Neural cell (in vitro differentiated cells): ENCODE measurements at regions not wholly inside any gene's neighbourhood (a gene's known extent, or its start where the extent isn't known, plus 50 kb on each side); places are given as distances from the start of the nearest gene placed in this dataset.

Experiments used
- H2AFZ ChIP-seq: fragments of 200-600, 300-800 bp; sonication (generic), shearing (Covaris generic); 2 replicates; pipeline ENCODE4 v1.6.0; 2014; ENCODE audit warnings: low read depth, mild to moderate bottlenecking, antibody characterized with exemption, low read length, moderate library complexity
- H3F3A ChIP-seq: fragments of 200-600 bp; shearing (Covaris generic); 2 replicates; pipeline ENCODE4 v1.6.1; 2016; ENCODE audit warnings: mild to moderate bottlenecking, moderate library complexity, mixed read lengths, antibody characterized with exemption, low read length; ENCODE audit not compliant: insufficient read depth, poor library complexity, severe bottlenecking
- H3K27ac ChIP-seq: fragments of 200-600, 300-800 bp; sonication (generic), shearing (Covaris generic); 2 replicates; pipeline ENCODE4 v1.5.1; 2014; ENCODE audit warnings: mild to moderate bottlenecking, low read length, moderate library complexity
- H3K27me3 ChIP-seq: fragments of 300-800, 200-600 bp; sonication (generic), shearing (Covaris generic); 2 replicates; pipeline ENCODE4 v1.6.0; 2014; ENCODE audit warnings: mild to moderate bottlenecking, low read depth, low read length, moderate library complexity; ENCODE audit not compliant: insufficient read depth
- H3K36me3 ChIP-seq: fragments of 300-800, 200-600 bp; sonication (generic), shearing (Covaris generic); 2 replicates; pipeline ENCODE4 v1.5.1; 2014; ENCODE audit warnings: mild to moderate bottlenecking, antibody characterized with exemption, low read length, moderate library complexity; ENCODE audit not compliant: insufficient read depth
- H3K4me2 ChIP-seq: fragments of 300-800, 200-600 bp; sonication (generic), shearing (Covaris generic); 2 replicates; pipeline ENCODE4 v1.6.0; 2014; ENCODE audit warnings: mild to moderate bottlenecking, low read length
- H3K4me3 ChIP-seq: fragments of 300-800, 200-600 bp; sonication (generic), shearing (Covaris generic); 2 replicates; pipeline ENCODE4 v1.5.1; 2014; ENCODE audit warnings: mild to moderate bottlenecking, low read length, moderate library complexity
- H3K79me2 ChIP-seq: fragments of 200-600 bp; shearing (Covaris generic); replicated peaks from 2 replicates; pipeline ENCODE4 v1.6.0; 2014; ENCODE audit warnings: mild to moderate bottlenecking, low read length, moderate library complexity; ENCODE audit not compliant: insufficient read depth
- H3K9ac ChIP-seq: fragments of 300-800, 200-600 bp; sonication (generic), shearing (Covaris generic); 2 replicates; pipeline ENCODE4 v1.6.1; 2016; ENCODE audit warnings: mild to moderate bottlenecking, low read length, mixed read lengths
- H3K9me2 ChIP-seq: fragments of 200-600 bp; shearing (Covaris generic); 2 replicates; pipeline ENCODE4 v1.6.1; 2016; ENCODE audit warnings: mild to moderate bottlenecking, low read length, mixed read lengths; ENCODE audit not compliant: insufficient read depth
- H3K9me3 ChIP-seq: fragments of 200-600, 300-800 bp; sonication (generic), shearing (Covaris generic); 2 replicates; pipeline ENCODE4 v1.6.1; 2016; ENCODE audit warnings: mild to moderate bottlenecking, mixed run types, low read length, moderate library complexity, mixed read lengths
- H4K20me1 ChIP-seq: fragments of 200-600 bp; shearing (Covaris generic); 2 replicates; pipeline ENCODE4 v1.6.1; 2016; ENCODE audit warnings: mild to moderate bottlenecking, mixed run types; ENCODE audit not compliant: insufficient read depth
- EP300 ChIP-seq: fragments of 450-650 bp; conservative IDR thresholded peaks from 2 replicates; pipeline ENCODE4 v1.6.1; 2014; ENCODE audit warnings: antibody characterized with exemption, mild to moderate bottlenecking, moderate library complexity; ENCODE audit not compliant: poor library complexity, severe bottlenecking
- EZH2 ChIP-seq: fragments of 200-600, 300-800 bp; shearing (Covaris generic), sonication (generic); IDR thresholded peaks from 2 replicates; pipeline ENCODE4 v1.6.1; 2014; ENCODE audit warnings: antibody characterized with exemption, low read length, borderline replicate concordance, mild to moderate bottlenecking; ENCODE audit not compliant: insufficient read depth, poor library complexity, severe bottlenecking
- MXI1 ChIP-seq: fragments of 450-650 bp; conservative IDR thresholded peaks from 2 replicates; pipeline ENCODE4 v1.6.1; 2014; ENCODE audit warnings: antibody characterized with exemption, mild to moderate bottlenecking; ENCODE audit not compliant: poor library complexity, severe bottlenecking
- POLR2AphosphoS5 ChIP-seq: IDR thresholded peaks from 2 replicates; pipeline ENCODE4 v1.6.1; 2012
- RAD21 ChIP-seq: fragments of 450-650 bp; conservative IDR thresholded peaks from 2 replicates; pipeline ENCODE4 v1.6.1; 2014; ENCODE audit warnings: antibody characterized with exemption, mild to moderate bottlenecking, moderate library complexity
- SMC3 ChIP-seq: fragments of 450-650 bp; conservative IDR thresholded peaks from 2 replicates; pipeline ENCODE4 v1.6.1; 2014; ENCODE audit warnings: antibody characterized with exemption, mild to moderate bottlenecking, moderate library complexity; ENCODE audit not compliant: poor library complexity
- TAF1 ChIP-seq: IDR thresholded peaks from 2 replicates; pipeline ENCODE4 v1.6.1; 2012; ENCODE audit warnings: low read depth
- TF ChIP-seq, protein P1 (sequence below): IDR thresholded peaks from 2 replicates; pipeline ENCODE4 v1.6.1; 2012; ENCODE audit warnings: borderline replicate concordance
- TF ChIP-seq, protein P2 (sequence below): fragments of 450-650 bp; IDR thresholded peaks from 2 replicates; pipeline ENCODE4 v1.5.1; 2014; ENCODE audit warnings: antibody characterized with exemption, mild to moderate bottlenecking, moderate library complexity; ENCODE audit not compliant: poor library complexity, severe bottlenecking

- H3K4me2 ChIP-seq, result no peak overlapping the region
- H3K27me3 ChIP-seq, result no peaks in the 10 kb centered on the region
- H3F3A ChIP-seq, result no peaks in the 10 kb centered on the region
- no peak overlapping the region for H3K27ac ChIP-seq
- TF ChIP-seq TAF1 (no peak), EP300 (no peak), MXI1 (no peak), POLR2AphosphoS5 (no peak), SMC3 (no peak), RAD21 (no peak), EZH2 (no peak)
- TF ChIP-seq, protein P1, sequence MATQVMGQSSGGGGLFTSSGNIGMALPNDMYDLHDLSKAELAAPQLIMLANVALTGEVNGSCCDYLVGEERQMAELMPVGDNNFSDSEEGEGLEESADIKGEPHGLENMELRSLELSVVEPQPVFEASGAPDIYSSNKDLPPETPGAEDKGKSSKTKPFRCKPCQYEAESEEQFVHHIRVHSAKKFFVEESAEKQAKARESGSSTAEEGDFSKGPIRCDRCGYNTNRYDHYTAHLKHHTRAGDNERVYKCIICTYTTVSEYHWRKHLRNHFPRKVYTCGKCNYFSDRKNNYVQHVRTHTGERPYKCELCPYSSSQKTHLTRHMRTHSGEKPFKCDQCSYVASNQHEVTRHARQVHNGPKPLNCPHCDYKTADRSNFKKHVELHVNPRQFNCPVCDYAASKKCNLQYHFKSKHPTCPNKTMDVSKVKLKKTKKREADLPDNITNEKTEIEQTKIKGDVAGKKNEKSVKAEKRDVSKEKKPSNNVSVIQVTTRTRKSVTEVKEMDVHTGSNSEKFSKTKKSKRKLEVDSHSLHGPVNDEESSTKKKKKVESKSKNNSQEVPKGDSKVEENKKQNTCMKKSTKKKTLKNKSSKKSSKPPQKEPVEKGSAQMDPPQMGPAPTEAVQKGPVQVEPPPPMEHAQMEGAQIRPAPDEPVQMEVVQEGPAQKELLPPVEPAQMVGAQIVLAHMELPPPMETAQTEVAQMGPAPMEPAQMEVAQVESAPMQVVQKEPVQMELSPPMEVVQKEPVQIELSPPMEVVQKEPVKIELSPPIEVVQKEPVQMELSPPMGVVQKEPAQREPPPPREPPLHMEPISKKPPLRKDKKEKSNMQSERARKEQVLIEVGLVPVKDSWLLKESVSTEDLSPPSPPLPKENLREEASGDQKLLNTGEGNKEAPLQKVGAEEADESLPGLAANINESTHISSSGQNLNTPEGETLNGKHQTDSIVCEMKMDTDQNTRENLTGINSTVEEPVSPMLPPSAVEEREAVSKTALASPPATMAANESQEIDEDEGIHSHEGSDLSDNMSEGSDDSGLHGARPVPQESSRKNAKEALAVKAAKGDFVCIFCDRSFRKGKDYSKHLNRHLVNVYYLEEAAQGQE, result no peak
- TF ChIP-seq, protein P2, sequence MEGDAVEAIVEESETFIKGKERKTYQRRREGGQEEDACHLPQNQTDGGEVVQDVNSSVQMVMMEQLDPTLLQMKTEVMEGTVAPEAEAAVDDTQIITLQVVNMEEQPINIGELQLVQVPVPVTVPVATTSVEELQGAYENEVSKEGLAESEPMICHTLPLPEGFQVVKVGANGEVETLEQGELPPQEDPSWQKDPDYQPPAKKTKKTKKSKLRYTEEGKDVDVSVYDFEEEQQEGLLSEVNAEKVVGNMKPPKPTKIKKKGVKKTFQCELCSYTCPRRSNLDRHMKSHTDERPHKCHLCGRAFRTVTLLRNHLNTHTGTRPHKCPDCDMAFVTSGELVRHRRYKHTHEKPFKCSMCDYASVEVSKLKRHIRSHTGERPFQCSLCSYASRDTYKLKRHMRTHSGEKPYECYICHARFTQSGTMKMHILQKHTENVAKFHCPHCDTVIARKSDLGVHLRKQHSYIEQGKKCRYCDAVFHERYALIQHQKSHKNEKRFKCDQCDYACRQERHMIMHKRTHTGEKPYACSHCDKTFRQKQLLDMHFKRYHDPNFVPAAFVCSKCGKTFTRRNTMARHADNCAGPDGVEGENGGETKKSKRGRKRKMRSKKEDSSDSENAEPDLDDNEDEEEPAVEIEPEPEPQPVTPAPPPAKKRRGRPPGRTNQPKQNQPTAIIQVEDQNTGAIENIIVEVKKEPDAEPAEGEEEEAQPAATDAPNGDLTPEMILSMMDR, result no peak
- no peaks in the 10 kb centered on the region for H3K79me2 ChIP-seq
- H3K9me3 ChIP-seq, result no peaks in the 10 kb centered on the region
- H2AFZ ChIP-seq, result no peak overlapping the region
- H3K9ac ChIP-seq, result no peak overlapping the region
- H4K20me1 ChIP-seq, result no peaks in the 10 kb centered on the region
- H3K36me3 ChIP-seq, result no peaks in the 10 kb centered on the region
- H3K4me3 ChIP-seq, result no peak overlapping the region
- H3K9me2 ChIP-seq, result no peaks in the 10 kb centered on the region
Observed at GRCh38 chr4:134632056-134632455, 430.5 kb upstream of the PABPC4L start.

DNA sequence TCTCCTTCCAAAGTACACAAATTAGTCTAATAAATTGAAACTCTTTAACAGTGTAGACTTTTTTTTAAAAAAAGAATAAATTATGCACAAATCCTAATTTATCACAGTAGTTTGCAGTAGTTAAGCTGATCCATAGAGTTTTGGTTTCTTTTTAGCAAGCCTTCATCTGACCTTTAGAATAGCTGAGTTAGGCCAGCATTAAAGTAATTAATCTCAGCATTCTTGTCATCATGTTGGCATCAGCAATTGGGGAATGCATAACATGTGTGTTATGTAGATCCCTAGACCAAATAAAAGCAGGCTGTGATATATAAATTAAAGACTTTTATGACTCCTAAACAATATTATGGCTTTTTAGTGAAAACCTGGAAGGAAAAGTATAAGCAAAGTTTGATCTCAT, 426.5 kb upstream of the PABPC4L start:
- no peaks in the 10 kb centered on the region for H3K36me3 ChIP-seq
- H3F3A ChIP-seq, result no peaks in the 10 kb centered on the region
- H3K9me2 ChIP-seq, result no peaks in the 10 kb centered on the region
- no peak overlapping the region for H3K9ac ChIP-seq
- no peaks in the 10 kb centered on the region for H3K79me2 ChIP-seq
- H3K27me3 ChIP-seq, result no peaks in the 10 kb centered on the region
- no peak overlapping the region for H3K4me2 ChIP-seq
- no peak overlapping the region for H2AFZ ChIP-seq
- no peaks in the 10 kb centered on the region for H4K20me1 ChIP-seq
- TF ChIP-seq EP300 (no peak), POLR2AphosphoS5 (no peak), TAF1 (no peak), SMC3 (no peak), RAD21 (no peak), MXI1 (no peak), EZH2 (no peak)
- TF ChIP-seq, protein P1, result no peak
- TF ChIP-seq, protein P2, result no peak
- no peak overlapping the region for H3K27ac ChIP-seq
- H3K4me3 ChIP-seq, result no peak overlapping the region
- H3K9me3 ChIP-seq, result no peaks in the 10 kb centered on the region
